ENCODE measurements at regions not wholly inside any gene's neighbourhood (a gene's known extent, or its start where the extent isn't known, plus 50 kb on each side); places are given as distances from the start of the nearest gene placed in this dataset.

- TF ChIP-seq EZH2 (IDR thresholded peaks at IDR 0.05; ENCODE audit: low read depth) (no peak), CTCF (conservative IDR thresholded peaks at IDR 0.05) (no peak)
Measured at GRCh38 chr2:4404363-4404762, 701.0 kb downstream of the DCDC2C start.
